K562 (cell line): ENCODE measurements at regions not wholly inside any gene's neighbourhood (a gene's known extent, or its start where the extent isn't known, plus 50 kb on each side); places are given as distances from the start of the nearest gene placed in this dataset.

Experiments
- CBFB ChIP-seq: sonication (generic); formaldehyde crosslinking; IDR thresholded peaks from 2 replicates; pipeline ENCODE4 v1.4.0; 2020; ENCODE audit warnings: mild to moderate bottlenecking, missing genetic modification reagents
- CHD2 ChIP-seq: IDR thresholded peaks from 2 replicates; pipeline ENCODE4 v1.6.1; 2011; ENCODE audit warnings: low read depth, low read length
- E2F1 ChIP-seq: sonication (generic); formaldehyde crosslinking; IDR thresholded peaks from 2 replicates; pipeline ENCODE4 v1.8.1; 2023; ENCODE audit warnings: mild to moderate bottlenecking, missing genetic modification reagents, moderate library complexity
- ELF4 ChIP-seq: fragments of 450-650 bp; formaldehyde crosslinking; IDR thresholded peaks from 2 replicates; pipeline ENCODE4 v1.4.0; 2022; ENCODE audit warnings: missing genetic modification characterization
- ELK1 ChIP-seq: sonication (generic); formaldehyde crosslinking; IDR thresholded peaks from 2 replicates; pipeline ENCODE4 v1.8.1; 2022; ENCODE audit warnings: missing genetic modification reagents
- EZH2 ChIP-seq: IDR thresholded peaks from 2 replicates; pipeline ENCODE4 v1.6.1; 2012; ENCODE audit warnings: low read depth, mild to moderate bottlenecking, inconsistent platforms, low read length, borderline replicate concordance
- HOXB6 ChIP-seq: fragments of 250-450 bp; sonication (Bioruptor Pico); IDR thresholded peaks from 2 replicates; pipeline ENCODE4 v1.5.1; 2022; ENCODE audit warnings: mild to moderate bottlenecking, borderline replicate concordance
- KLF6 ChIP-seq: fragments of 250-450 bp; sonication (Bioruptor Pico); IDR thresholded peaks from 2 replicates; pipeline ENCODE4 v1.4.0; 2020; ENCODE audit warnings: mild to moderate bottlenecking, moderate library complexity, borderline replicate concordance
- MAX ChIP-seq: sonication (generic); formaldehyde crosslinking; IDR thresholded peaks from 2 replicates; pipeline ENCODE4 v1.9.0; 2022; ENCODE audit warnings: mild to moderate bottlenecking, missing genetic modification reagents
- MEIS2 ChIP-seq: fragments of 450-650 bp; IDR thresholded peaks from 2 replicates; pipeline ENCODE4 v1.6.1; 2014; ENCODE audit warnings: mild to moderate bottlenecking; ENCODE audit not compliant: partially characterized antibody
- NR4A1 ChIP-seq, 2 experiments: fragments of 250-450 bp in 1 of 2; fragments of 450-650 bp in 1 of 2; sonication (Bioruptor Pico) in 1 of 2; IDR thresholded peaks; 2 replicates each; pipeline versions ENCODE4 v1.4.0 to v1.6.1; 2016 to 2020; ENCODE audit warnings: mild to moderate bottlenecking in 2 of 2, missing compliant biosample characterization in 1 of 2, missing genetic modification characterization in 1 of 2, moderate library complexity in 1 of 2
- POU5F1 ChIP-seq: fragments of 150-350 bp; IDR thresholded peaks from 2 replicates; pipeline ENCODE4 v1.6.1; 2014; ENCODE audit warnings: borderline replicate concordance, low read length, low read depth, mild to moderate bottlenecking; ENCODE audit not compliant: partially characterized antibody
- SLC30A9 ChIP-seq: fragments of 250-450 bp; sonication (Bioruptor Pico); IDR thresholded peaks from 2 replicates; pipeline ENCODE4 v1.8.0; 2022; ENCODE audit warnings: mild to moderate bottlenecking, moderate library complexity
- SP1 ChIP-seq: sonication (generic); formaldehyde crosslinking; IDR thresholded peaks from 2 replicates; pipeline ENCODE4 v1.8.1; 2022; ENCODE audit warnings: mild to moderate bottlenecking, missing genetic modification reagents
- SRSF1 ChIP-seq: fragments of 200-400 bp; formaldehyde crosslinking; IDR thresholded peaks from 2 replicates; pipeline ENCODE4 v1.6.1; 2017; ENCODE audit warnings: mild to moderate bottlenecking, low read depth, low read length, moderate library complexity
- ZC3H8 ChIP-seq: fragments of 450-650 bp; IDR thresholded peaks from 2 replicates; pipeline ENCODE4 v1.6.1; 2017
- ZNF253 ChIP-seq: fragments of 250-450 bp; sonication (Bioruptor Pico); conservative IDR thresholded peaks from 2 replicates; pipeline ENCODE4 v1.6.1; 2021; ENCODE audit warnings: mild to moderate bottlenecking
- ZNF584 ChIP-seq: fragments of 200-800 bp; sonication (Bioruptor generic); IDR thresholded peaks from 2 replicates; pipeline ENCODE4 v1.6.1; 2016; ENCODE audit warnings: low read depth, mild to moderate bottlenecking, missing genetic modification characterization, missing compliant biosample characterization
- ZNF785 ChIP-seq: fragments of 250-450 bp; sonication (Bioruptor Pico); IDR thresholded peaks from 2 replicates; pipeline ENCODE4 v1.4.0; 2020; ENCODE audit warnings: mild to moderate bottlenecking
- TF ChIP-seq, protein P1 (sequence below): fragments of 450-650 bp; formaldehyde crosslinking; IDR thresholded peaks from 2 replicates; pipeline ENCODE4 v1.4.0; 2020; ENCODE audit warnings: mild to moderate bottlenecking, mixed read lengths
- TF ChIP-seq, protein P2 (sequence below): sonication (generic); formaldehyde crosslinking; IDR thresholded peaks from 2 replicates; pipeline ENCODE4 v1.8.1; 2023; ENCODE audit warnings: mild to moderate bottlenecking, missing genetic modification reagents

GRCh38 chr17:36722121-36722902 lies 120.9 kb downstream of the MRM1 start (continued):
- TF ChIP-seq MEIS2 = peak; percentile 71
- peak; percentile 57 for TF ChIP-seq MAX (CRISPR knock-in tag)
- no peak for TF ChIP-seq ZNF785
- TF ChIP-seq ZNF584 (CRISPR knock-in tag) = no peak
- TF ChIP-seq POU5F1 = no peak
- no peak for TF ChIP-seq KLF6 (CRISPR knock-in tag)
- TF ChIP-seq, protein P1, sequence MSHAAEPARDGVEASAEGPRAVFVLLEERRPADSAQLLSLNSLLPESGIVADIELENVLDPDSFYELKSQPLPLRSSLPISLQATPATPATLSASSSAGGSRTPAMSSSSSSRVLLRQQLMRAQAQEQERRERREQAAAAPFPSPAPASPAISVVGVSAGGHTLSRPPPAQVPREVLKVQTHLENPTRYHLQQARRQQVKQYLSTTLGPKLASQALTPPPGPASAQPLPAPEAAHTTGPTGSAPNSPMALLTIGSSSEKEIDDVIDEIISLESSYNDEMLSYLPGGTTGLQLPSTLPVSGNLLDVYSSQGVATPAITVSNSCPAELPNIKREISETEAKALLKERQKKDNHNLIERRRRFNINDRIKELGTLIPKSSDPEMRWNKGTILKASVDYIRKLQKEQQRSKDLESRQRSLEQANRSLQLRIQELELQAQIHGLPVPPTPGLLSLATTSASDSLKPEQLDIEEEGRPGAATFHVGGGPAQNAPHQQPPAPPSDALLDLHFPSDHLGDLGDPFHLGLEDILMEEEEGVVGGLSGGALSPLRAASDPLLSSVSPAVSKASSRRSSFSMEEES = no peak
- TF ChIP-seq SRSF1 = no peak
- peak; percentile 15; the same call in 1 of the 2 replicates for TF ChIP-seq NR4A1 (CRISPR knock-in tag; IDR thresholded peaks at IDR 0.05)
- TF ChIP-seq NR4A1 (tag; IDR thresholded peaks at IDR 0.05) = no peak; the same call in 1 of the 2 replicates
- TF ChIP-seq ZNF253 (CRISPR knock-in tag) = no peak
- TF ChIP-seq HOXB6 (CRISPR knock-in tag) = no peak
- no peak; the same call in 1 of the 2 replicates for TF ChIP-seq E2F1
- no peak for TF ChIP-seq ELK1
- no peak for TF ChIP-seq SLC30A9 (CRISPR knock-in tag)
- no peak for TF ChIP-seq CBFB (CRISPR knock-in tag)
- TF ChIP-seq, protein P2, sequence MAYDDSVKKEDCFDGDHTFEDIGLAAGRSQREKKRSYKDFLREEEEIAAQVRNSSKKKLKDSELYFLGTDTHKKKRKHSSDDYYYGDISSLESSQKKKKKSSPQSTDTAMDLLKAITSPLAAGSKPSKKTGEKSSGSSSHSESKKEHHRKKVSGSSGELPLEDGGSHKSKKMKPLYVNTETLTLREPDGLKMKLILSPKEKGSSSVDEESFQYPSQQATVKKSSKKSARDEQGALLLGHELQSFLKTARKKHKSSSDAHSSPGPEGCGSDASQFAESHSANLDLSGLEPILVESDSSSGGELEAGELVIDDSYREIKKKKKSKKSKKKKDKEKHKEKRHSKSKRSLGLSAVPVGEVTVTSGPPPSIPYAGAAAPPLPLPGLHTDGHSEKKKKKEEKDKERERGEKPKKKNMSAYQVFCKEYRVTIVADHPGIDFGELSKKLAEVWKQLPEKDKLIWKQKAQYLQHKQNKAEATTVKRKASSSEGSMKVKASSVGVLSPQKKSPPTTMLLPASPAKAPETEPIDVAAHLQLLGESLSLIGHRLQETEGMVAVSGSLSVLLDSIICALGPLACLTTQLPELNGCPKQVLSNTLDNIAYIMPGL (CRISPR knock-in tag) = no peak
- no peak; the same call in 1 of the 2 replicates for TF ChIP-seq CHD2
- TF ChIP-seq SP1 (CRISPR knock-in tag) = no peak
- no peak for TF ChIP-seq ZC3H8
- TF ChIP-seq EZH2 = no peak
- peak; percentile 58 for TF ChIP-seq ELF4 (CRISPR knock-in tag)
